KMS-11 (cell line): ENCODE measurements at regions not wholly inside any gene's neighbourhood (a gene's known extent, or its start where the extent isn't known, plus 50 kb on each side); places are given as distances from the start of the nearest gene placed in this dataset.

Experiments
- H2AFZ ChIP-seq: fragments of 200-600 bp; sonication (generic); 2 replicates; pipeline ENCODE4 v1.6.1; 2016; ENCODE audit warnings: antibody characterized with exemption, mixed run types, low read depth
- H3K27ac ChIP-seq: fragments of 200-600 bp; sonication (generic); 2 replicates; pipeline ENCODE4 v1.6.1; 2016; ENCODE audit warnings: mild to moderate bottlenecking, mixed run types
- H3K27me3 ChIP-seq: fragments of 200-600 bp; sonication (generic); 2 replicates; pipeline ENCODE4 v1.6.1; 2017; ENCODE audit warnings: mild to moderate bottlenecking, low read depth, mixed run types, moderate library complexity; ENCODE audit not compliant: insufficient read depth
- H3K36me3 ChIP-seq: fragments of 200-600 bp; sonication (generic); 2 replicates; pipeline ENCODE4 v1.6.1; 2017; ENCODE audit warnings: mild to moderate bottlenecking, mixed run types; ENCODE audit not compliant: insufficient read depth
- H3K4me1 ChIP-seq: fragments of 200-600 bp; sonication (generic); 2 replicates; pipeline ENCODE4 v1.6.1; 2016; ENCODE audit warnings: mild to moderate bottlenecking, low read depth, mixed run types; ENCODE audit not compliant: poor library complexity, severe bottlenecking
- H3K4me2 ChIP-seq: fragments of 200-600 bp; sonication (generic); 2 replicates; pipeline ENCODE4 v1.7.0; 2016; ENCODE audit warnings: mild to moderate bottlenecking, mixed run types
- H3K4me3 ChIP-seq: fragments of 200-600 bp; sonication (generic); IDR thresholded peaks from 2 replicates; pipeline ENCODE4 v1.6.1; 2017; ENCODE audit warnings: low read depth, low read length, mixed read lengths; ENCODE audit not compliant: insufficient read depth
- H3K79me2 ChIP-seq: fragments of 200-600 bp; sonication (generic); 2 replicates; pipeline ENCODE4 v1.6.1; 2016; ENCODE audit warnings: low read depth, mixed run types; ENCODE audit not compliant: insufficient read depth
- H3K9ac ChIP-seq: fragments of 200-600 bp; sonication (generic); 2 replicates; pipeline ENCODE4 v1.6.1; 2016; ENCODE audit warnings: mild to moderate bottlenecking, mixed run types
- H4K20me1 ChIP-seq: fragments of 200-600 bp; sonication (generic); 2 replicates; pipeline ENCODE4 v1.6.1; 2016; ENCODE audit warnings: mild to moderate bottlenecking, mixed run types; ENCODE audit not compliant: insufficient read depth
- TF ChIP-seq, protein P1 (sequence below): fragments of 200-600 bp; sonication (generic); conservative IDR thresholded peaks from 2 replicates; pipeline ENCODE4 v1.6.1; 2017; ENCODE audit warnings: low read depth, mild to moderate bottlenecking, antibody characterized with exemption, low read length, moderate library complexity, mixed read lengths

- Histone ChIP-seq H4K20me1 (no peaks in the 10 kb centered on the region), H2AFZ (no peak overlapping the region), H3K79me2 (no peaks in the 10 kb centered on the region), H3K4me3 (no peak overlapping the region), H3K4me2 (no peak overlapping the region), H3K9ac (no peak overlapping the region), H3K27ac (no peak overlapping the region), H3K27me3 (no peaks in the 10 kb centered on the region), H3K36me3 (no peaks in the 10 kb centered on the region), H3K4me1 (no peaks in the 10 kb centered on the region)
- TF ChIP-seq, protein P1, sequence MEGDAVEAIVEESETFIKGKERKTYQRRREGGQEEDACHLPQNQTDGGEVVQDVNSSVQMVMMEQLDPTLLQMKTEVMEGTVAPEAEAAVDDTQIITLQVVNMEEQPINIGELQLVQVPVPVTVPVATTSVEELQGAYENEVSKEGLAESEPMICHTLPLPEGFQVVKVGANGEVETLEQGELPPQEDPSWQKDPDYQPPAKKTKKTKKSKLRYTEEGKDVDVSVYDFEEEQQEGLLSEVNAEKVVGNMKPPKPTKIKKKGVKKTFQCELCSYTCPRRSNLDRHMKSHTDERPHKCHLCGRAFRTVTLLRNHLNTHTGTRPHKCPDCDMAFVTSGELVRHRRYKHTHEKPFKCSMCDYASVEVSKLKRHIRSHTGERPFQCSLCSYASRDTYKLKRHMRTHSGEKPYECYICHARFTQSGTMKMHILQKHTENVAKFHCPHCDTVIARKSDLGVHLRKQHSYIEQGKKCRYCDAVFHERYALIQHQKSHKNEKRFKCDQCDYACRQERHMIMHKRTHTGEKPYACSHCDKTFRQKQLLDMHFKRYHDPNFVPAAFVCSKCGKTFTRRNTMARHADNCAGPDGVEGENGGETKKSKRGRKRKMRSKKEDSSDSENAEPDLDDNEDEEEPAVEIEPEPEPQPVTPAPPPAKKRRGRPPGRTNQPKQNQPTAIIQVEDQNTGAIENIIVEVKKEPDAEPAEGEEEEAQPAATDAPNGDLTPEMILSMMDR, result no peak
Measured at GRCh38 chr12:114876968-114877680, 193.1 kb upstream of the TBX3 start.

DNA sequence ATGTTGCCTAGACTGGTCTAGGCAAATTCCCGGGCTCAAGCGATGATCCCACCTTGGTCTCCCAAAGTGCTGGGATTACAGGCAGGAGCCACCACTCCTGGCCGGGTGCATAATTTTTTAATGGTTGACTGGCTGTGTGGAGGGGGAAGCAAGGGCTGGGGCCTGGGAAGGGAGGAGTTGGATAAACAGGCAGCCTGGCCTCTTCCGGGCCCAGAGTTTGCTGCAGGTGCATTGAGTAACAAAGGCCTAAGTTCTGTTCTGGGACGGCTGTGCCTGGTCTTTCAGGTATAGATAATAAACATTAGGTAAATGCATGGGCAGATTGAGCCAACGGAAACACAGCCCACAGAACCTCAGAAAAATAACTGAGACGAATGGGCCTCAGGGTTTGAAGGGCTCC is 191.3 kb upstream of the TBX3 start:
- TF ChIP-seq, protein P1, result no peak
- H3K36me3 ChIP-seq, result no peaks in the 10 kb centered on the region
- no peak overlapping the region for H3K9ac ChIP-seq
- H3K4me1 ChIP-seq, result no peaks in the 10 kb centered on the region
- H4K20me1 ChIP-seq, result no peaks in the 10 kb centered on the region
- H3K27ac ChIP-seq, result no peak overlapping the region
- no peaks in the 10 kb centered on the region for H3K27me3 ChIP-seq
- H3K4me2 ChIP-seq, result no peak overlapping the region
- no peak overlapping the region for H2AFZ ChIP-seq
- no peaks in the 10 kb centered on the region for H3K79me2 ChIP-seq
- no peak overlapping the region for H3K4me3 ChIP-seq

- no peak overlapping the region for H3K4me2 ChIP-seq
- no peaks in the 10 kb centered on the region for H3K79me2 ChIP-seq
Measured at GRCh38 chr12:114873656-114874055, 189.7 kb upstream of the TBX3 start.

GRCh38 chr12:114868995-114869834 is 185.2 kb upstream of the TBX3 start:
- Histone ChIP-seq H4K20me1 (no peaks in the 10 kb centered on the region), H3K4me3 (no peak overlapping the region), H3K36me3 (no peaks in the 10 kb centered on the region), H3K9ac (no peak overlapping the region), H3K4me1 (no peaks in the 10 kb centered on the region), H3K79me2 (no peaks in the 10 kb centered on the region), H3K4me2 (no peak overlapping the region), H3K27ac (no peak overlapping the region), H2AFZ (no peak overlapping the region), H3K27me3 (no peaks in the 10 kb centered on the region)
- TF ChIP-seq, protein P1, result no peak

More at GRCh38 chr12:114873656-114874055, 189.7 kb upstream of the TBX3 start:
- no peak overlapping the region for H3K4me3 ChIP-seq
- no peaks in the 10 kb centered on the region for H3K27me3 ChIP-seq
- H3K9ac ChIP-seq, result no peak overlapping the region
- H3K4me1 ChIP-seq, result no peaks in the 10 kb centered on the region
- TF ChIP-seq, protein P1, result no peak
- no peaks in the 10 kb centered on the region for H4K20me1 ChIP-seq
- no peak overlapping the region for H3K27ac ChIP-seq
- no peaks in the 10 kb centered on the region for H3K36me3 ChIP-seq
- no peak overlapping the region for H2AFZ ChIP-seq
